GM12874 (cell line): ENCODE measurements at regions not wholly inside any gene's neighbourhood (a gene's known extent, or its start where the extent isn't known, plus 50 kb on each side); places are given as distances from the start of the nearest gene placed in this dataset.

Experiments used
- TF ChIP-seq, protein P1 (sequence below): IDR thresholded peaks from 2 replicates; pipeline ENCODE4 v1.5.1; 2011; ENCODE audit warnings: low read depth, mild to moderate bottlenecking, control low read depth, low read length, moderate library complexity; ENCODE audit not compliant: insufficient read depth

GRCh38 chr1:188224263-188224662 lies 1395.5 kb downstream of the PLA2G4A start:
- TF ChIP-seq, protein P1, sequence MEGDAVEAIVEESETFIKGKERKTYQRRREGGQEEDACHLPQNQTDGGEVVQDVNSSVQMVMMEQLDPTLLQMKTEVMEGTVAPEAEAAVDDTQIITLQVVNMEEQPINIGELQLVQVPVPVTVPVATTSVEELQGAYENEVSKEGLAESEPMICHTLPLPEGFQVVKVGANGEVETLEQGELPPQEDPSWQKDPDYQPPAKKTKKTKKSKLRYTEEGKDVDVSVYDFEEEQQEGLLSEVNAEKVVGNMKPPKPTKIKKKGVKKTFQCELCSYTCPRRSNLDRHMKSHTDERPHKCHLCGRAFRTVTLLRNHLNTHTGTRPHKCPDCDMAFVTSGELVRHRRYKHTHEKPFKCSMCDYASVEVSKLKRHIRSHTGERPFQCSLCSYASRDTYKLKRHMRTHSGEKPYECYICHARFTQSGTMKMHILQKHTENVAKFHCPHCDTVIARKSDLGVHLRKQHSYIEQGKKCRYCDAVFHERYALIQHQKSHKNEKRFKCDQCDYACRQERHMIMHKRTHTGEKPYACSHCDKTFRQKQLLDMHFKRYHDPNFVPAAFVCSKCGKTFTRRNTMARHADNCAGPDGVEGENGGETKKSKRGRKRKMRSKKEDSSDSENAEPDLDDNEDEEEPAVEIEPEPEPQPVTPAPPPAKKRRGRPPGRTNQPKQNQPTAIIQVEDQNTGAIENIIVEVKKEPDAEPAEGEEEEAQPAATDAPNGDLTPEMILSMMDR: no peak

DNA sequence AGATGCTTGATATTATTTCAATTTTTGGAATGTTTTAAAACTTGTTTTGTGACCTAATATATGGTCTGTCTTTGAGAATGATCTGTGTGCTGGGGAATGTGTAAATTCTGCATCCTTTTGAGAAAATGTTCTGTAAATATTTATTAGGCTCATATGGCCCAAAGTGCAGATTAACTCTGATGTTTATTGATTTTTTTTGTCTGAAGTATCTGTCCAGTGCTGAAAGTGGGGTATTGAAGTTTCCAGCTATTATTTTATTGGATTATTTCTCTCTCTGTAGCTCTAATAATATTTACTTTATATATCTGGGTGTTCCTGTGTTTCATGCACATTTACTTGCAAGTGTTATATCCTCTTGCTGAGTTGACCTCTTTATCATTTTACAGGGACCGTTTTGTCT lies 1397.2 kb downstream of the PLA2G4A start:
- TF ChIP-seq, protein P1: no peak

GRCh38 chr1:188228623-188229022 lies 1399.9 kb downstream of the PLA2G4A start:
- TF ChIP-seq, protein P1: no peak

DNA sequence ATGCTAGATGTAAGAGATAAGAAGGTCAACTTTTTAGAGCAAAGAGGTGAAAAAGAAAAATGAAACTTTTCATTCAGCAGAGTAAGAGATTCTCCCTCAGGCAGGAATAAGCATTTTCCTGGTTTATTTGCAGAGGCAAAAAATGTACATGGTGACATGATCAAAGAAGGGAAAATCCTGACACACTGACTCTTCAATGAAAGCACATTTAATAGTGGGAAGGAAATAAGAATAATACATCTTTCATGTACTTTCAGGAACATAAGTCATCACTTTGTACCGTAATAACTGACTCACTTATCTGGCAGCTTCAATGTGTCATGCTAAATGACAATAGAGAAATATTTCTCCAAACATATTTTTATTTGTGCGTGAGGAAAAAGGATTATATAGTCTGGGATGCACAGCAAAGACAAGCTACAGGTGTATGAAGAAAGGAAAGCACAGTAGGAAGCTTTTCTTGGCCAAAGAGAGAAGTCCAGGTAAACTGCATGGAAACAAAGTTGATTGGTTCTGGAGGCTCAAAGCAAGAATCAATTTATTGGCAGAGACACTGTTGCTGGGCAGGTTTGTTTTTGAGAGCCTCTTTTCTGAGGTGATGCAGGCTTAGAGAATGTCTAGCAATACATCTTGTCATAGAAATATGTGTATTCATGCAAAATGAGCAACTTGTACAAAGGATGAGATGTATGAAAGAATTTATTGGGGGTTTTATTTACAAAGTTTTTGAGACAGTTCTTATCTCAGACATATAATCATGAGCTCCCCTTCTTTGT lies 1409.0 kb downstream of the PLA2G4A start:
- TF ChIP-seq, protein P1: no peak

GRCh38 chr1:188240772-188241406 lies 1412.1 kb downstream of the PLA2G4A start:
- TF ChIP-seq, protein P1: no peak

- TF ChIP-seq, protein P1: no peak
Measured at GRCh38 chr1:188241629-188242028, 1412.9 kb downstream of the PLA2G4A start.

GRCh38 chr1:188243456-188243855 lies 1414.7 kb downstream of the PLA2G4A start:
- TF ChIP-seq, protein P1: no peak
